ENCODE measurements at regions not wholly inside any gene's neighbourhood (a gene's known extent, or its start where the extent isn't known, plus 50 kb on each side); places are given as distances from the start of the nearest gene placed in this dataset.
"Not testable (repeated sequence)": the region's sequence is repeated elsewhere in the genome, so short reads cannot be mapped to it uniquely, and the experiment has no call there.

- intact Hi-C loops (cut with micrococcal nuclease), result not testable (repeated sequence)
Measured at GRCh38 chr1:2851918-2852317, 50.4 kb upstream of the TTC34 start.

GRCh38 chr1:2853711-2854110, 52.2 kb upstream of the TTC34 start:
- no peaks in the 10 kb centered on the region for H3K9me3 Mint-ChIP-seq (ENCODE audit: insufficient read depth)
- Histone ChIP-seq H3K27me3 (replicated peaks in 1 of 4; ENCODE audit: control extremely low read depth in 1 of 4, control insufficient read depth in 3 of 4, insufficient read depth in 4 of 4, low read length in 3 of 4) (no peaks in the 10 kb centered on the region), H3K27ac (ENCODE audit: low read length in 2 of 2) (no peak overlapping the region), H3K4me3 (ENCODE audit: control extremely low read depth in 1 of 5, extremely low read depth in 1 of 5, insufficient read depth in 1 of 5, low read depth in 2 of 5, low read length in 4 of 5) (no peak overlapping the region), H3K4me2 (replicated peaks; ENCODE audit: low read depth, low read length, poor library complexity, severe bottlenecking) (no peak overlapping the region), H4K20me1 (ENCODE audit: control insufficient read depth, insufficient read depth, low read length, poor library complexity, severe bottlenecking) (no peaks in the 10 kb centered on the region), H3K9me3 (ENCODE audit: control extremely low read depth in 1 of 3, control insufficient read depth in 2 of 3, insufficient read depth in 1 of 3, low read length in 2 of 3) (peaks cover 0 to 7% (median 0%) of the 10 kb centered on the region in 3 donors), H3K79me2 (ENCODE audit: control insufficient read depth, insufficient read depth, low read length) (no peaks in the 10 kb centered on the region), H3K9ac (ENCODE audit: low read length) (no peak overlapping the region), H3K36me3 (replicated peaks in 1 of 2; ENCODE audit: control extremely low read depth in 1 of 2, control insufficient read depth in 1 of 2, extremely low read depth in 1 of 2, insufficient read depth in 2 of 2, low read length in 1 of 2) (no peaks in the 10 kb centered on the region), H2AFZ (ENCODE audit: insufficient read depth, low read depth, low read length, poor library complexity, severe bottlenecking) (no peak overlapping the region), H3K4me1 (ENCODE audit: control insufficient read depth in 2 of 2, insufficient read depth in 2 of 2, low read length in 2 of 2) (no peaks in the 10 kb centered on the region)
- DNase-seq (no peak), ATAC-seq (ENCODE audit: low read depth) (no peak)
- POLR2A ChIA-PET, result no interaction called here
- H3K4me1 Mint-ChIP-seq, result no peaks in the 10 kb centered on the region
- H3K27me3 Mint-ChIP-seq, result peaks cover 1% of the 10 kb centered on the region
- H3K27ac Mint-ChIP-seq, result no peak overlapping the region
- CTCF ChIA-PET, result no interaction called here
- intact Hi-C loops (cut with micrococcal nuclease), result no loop called here
- WGBS (ENCODE audit: insufficient coverage), result 91% methylated on average over 8 of the region's 9 CpGs
- no peak for TF ChIP-seq CTCF (IDR thresholded peaks at IDR 0.05)
- no peak for TF ChIP-seq EZH2 (IDR thresholded peaks at IDR 0.05; ENCODE audit: borderline replicate concordance, insufficient read depth, low read depth, low read length, poor library complexity, severe bottlenecking)
- H3K4me3 Mint-ChIP-seq, result no peak overlapping the region

More at GRCh38 chr1:2851918-2852317, 50.4 kb upstream of the TTC34 start:
- CTCF ChIA-PET; H3K79me2 ChIP-seq (ENCODE audit: control insufficient read depth, insufficient read depth, low read length); H3K4me2 ChIP-seq (replicated peaks; ENCODE audit: low read depth, low read length, poor library complexity, severe bottlenecking); H3K27me3 ChIP-seq (replicated peaks in 1 of 4; ENCODE audit: control extremely low read depth in 1 of 4, control insufficient read depth in 3 of 4, insufficient read depth in 4 of 4, low read length in 3 of 4); H3K4me3 ChIP-seq (ENCODE audit: control extremely low read depth in 1 of 5, extremely low read depth in 1 of 5, insufficient read depth in 1 of 5, low read depth in 2 of 5, low read length in 4 of 5); H3K9ac ChIP-seq (ENCODE audit: low read length); H3K4me1 ChIP-seq (ENCODE audit: control insufficient read depth in 2 of 2, insufficient read depth in 2 of 2, low read length in 2 of 2); H3K4me1 Mint-ChIP-seq; H3K27me3 Mint-ChIP-seq; POLR2A ChIA-PET; H3K36me3 ChIP-seq (replicated peaks in 1 of 2; ENCODE audit: control extremely low read depth in 1 of 2, control insufficient read depth in 1 of 2, extremely low read depth in 1 of 2, insufficient read depth in 2 of 2, low read length in 1 of 2); H2AFZ ChIP-seq (ENCODE audit: insufficient read depth, low read depth, low read length, poor library complexity, severe bottlenecking); H3K4me3 Mint-ChIP-seq; H4K20me1 ChIP-seq (ENCODE audit: control insufficient read depth, insufficient read depth, low read length, poor library complexity, severe bottlenecking); DNase-seq; H3K27ac Mint-ChIP-seq; H3K27ac ChIP-seq (ENCODE audit: low read length in 2 of 2); H3K9me3 ChIP-seq (ENCODE audit: control extremely low read depth in 1 of 3, control insufficient read depth in 2 of 3, insufficient read depth in 1 of 3, low read length in 2 of 3); H3K9me3 Mint-ChIP-seq (ENCODE audit: insufficient read depth); ATAC-seq (ENCODE audit: low read depth): not testable (repeated sequence)
- 87% methylated on average over 7 of the region's 12 CpGs for WGBS (ENCODE audit: insufficient coverage)
